ENCODE measurements at regions not wholly inside any gene's neighbourhood (a gene's known extent, or its start where the extent isn't known, plus 50 kb on each side); places are given as distances from the start of the nearest gene placed in this dataset.

DNA sequence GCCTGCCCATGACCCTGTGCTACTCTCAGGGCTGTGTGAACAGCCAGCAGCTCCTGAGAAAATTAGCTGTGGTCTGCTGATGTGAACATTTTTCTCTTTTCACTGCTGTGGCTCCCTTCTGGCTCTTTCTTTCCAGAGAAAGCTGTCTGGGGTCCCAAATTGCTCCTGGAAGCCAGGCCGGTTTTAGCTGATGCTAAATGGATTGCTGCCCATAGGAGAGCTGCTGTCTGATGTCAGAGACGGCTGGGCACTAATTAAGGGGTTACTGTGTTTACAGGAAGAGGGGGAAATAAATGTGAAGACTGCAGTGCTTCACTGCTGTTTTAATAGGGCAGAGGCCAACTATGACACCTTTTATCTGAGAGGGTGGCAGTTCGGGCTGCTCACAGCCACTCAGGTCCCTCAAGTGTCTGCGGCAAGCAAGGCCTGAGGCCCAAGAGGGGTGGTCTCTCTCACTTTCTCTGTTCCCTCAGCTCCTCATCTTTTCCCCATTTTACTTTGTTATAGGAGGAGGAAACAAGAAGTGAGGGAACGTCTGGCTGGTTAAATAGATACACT is 106.0 kb upstream of the GNG12 start:
- no peak overlapping the region for H3K4me3 ChIP-seq (ENCODE audit: low read depth, low read length)
- DNase-seq (ENCODE audit: low read depth) (no peak), FAIRE-seq (peak; percentile 36)
- no peaks in the 10 kb centered on the region for H3K36me3 ChIP-seq (ENCODE audit: control insufficient read depth, insufficient read depth, low read length)
- TF ChIP-seq CTCF (IDR thresholded peaks at IDR 0.05; ENCODE audit: insufficient read depth, low read length, severe bottlenecking) = no peak
- H3K27me3 ChIP-seq (ENCODE audit: control insufficient read depth, insufficient read depth, low read length) = no peaks in the 10 kb centered on the region

GRCh38 chr1:67937651-67938050 is 104.4 kb upstream of the GNG12 start:
- TF ChIP-seq CTCF (IDR thresholded peaks at IDR 0.05; ENCODE audit: insufficient read depth, low read length, severe bottlenecking) = no peak
- H3K4me3 ChIP-seq (ENCODE audit: low read depth, low read length) = no peak overlapping the region
- H3K36me3 ChIP-seq (ENCODE audit: control insufficient read depth, insufficient read depth, low read length) = no peaks in the 10 kb centered on the region
- FAIRE-seq = no peak
- no peaks in the 10 kb centered on the region for H3K27me3 ChIP-seq (ENCODE audit: control insufficient read depth, insufficient read depth, low read length)
- no peak for DNase-seq (ENCODE audit: low read depth)

DNA sequence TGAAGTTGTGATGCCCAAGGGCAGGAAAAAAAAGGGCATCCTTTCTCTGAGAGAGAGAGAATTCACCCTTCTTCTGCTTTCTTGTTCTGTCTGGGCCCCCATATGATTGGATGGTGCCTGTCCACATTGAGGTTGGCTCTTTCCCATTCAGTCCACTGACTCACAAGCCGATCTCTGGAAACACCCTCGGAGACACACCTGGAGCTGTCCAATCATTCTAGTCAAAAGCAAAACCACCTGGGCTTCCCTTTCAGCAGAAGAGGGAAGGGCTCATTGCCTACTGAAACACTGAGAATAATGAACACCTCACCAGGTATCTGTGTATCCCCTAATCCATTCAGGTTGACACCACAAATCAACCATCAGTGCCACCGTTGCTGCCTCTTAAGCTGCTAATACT is 103.7 kb upstream of the GNG12 start:
- TF ChIP-seq CTCF (IDR thresholded peaks at IDR 0.05; ENCODE audit: insufficient read depth, low read length, severe bottlenecking) = no peak
- DNase-seq (ENCODE audit: low read depth) (peak; percentile 27), FAIRE-seq (peak; percentile 7)
- Histone ChIP-seq H3K27me3 (ENCODE audit: control insufficient read depth, insufficient read depth, low read length) (no peaks in the 10 kb centered on the region), H3K36me3 (ENCODE audit: control insufficient read depth, insufficient read depth, low read length) (no peaks in the 10 kb centered on the region), H3K4me3 (ENCODE audit: low read depth, low read length) (no peak overlapping the region)

DNA sequence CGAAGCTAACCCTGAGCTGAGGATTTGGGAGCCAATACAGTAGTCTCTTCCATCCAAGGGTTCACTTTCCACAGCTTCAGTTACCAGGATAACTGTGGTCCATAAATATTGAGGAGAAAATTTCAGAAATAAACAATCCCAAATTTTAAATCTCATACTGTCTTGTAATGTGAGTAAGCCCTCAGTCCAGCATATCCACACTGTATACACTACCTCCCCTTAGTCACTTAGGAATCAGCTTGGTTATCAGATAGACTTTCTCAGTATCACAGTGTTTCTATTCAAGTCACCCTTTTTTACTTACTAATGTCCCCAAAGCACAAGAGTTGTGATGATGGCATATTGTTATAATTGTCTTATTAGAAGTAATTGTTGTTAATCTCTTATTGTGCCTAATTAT is 102.3 kb upstream of the GNG12 start:
- no peak overlapping the region for H3K4me3 ChIP-seq (ENCODE audit: low read depth, low read length)
- DNase-seq (ENCODE audit: low read depth) (no peak), FAIRE-seq (no peak)
- H3K27me3 ChIP-seq (ENCODE audit: control insufficient read depth, insufficient read depth, low read length) = no peaks in the 10 kb centered on the region
- H3K36me3 ChIP-seq (ENCODE audit: control insufficient read depth, insufficient read depth, low read length) = no peaks in the 10 kb centered on the region
- no peak for TF ChIP-seq CTCF (IDR thresholded peaks at IDR 0.05; ENCODE audit: insufficient read depth, low read length, severe bottlenecking)

- no peak for DNase-seq (ENCODE audit: low read depth)
- no peak for FAIRE-seq
- Histone ChIP-seq H3K36me3 (ENCODE audit: control insufficient read depth, insufficient read depth, low read length) (no peaks in the 10 kb centered on the region), H3K4me3 (ENCODE audit: low read depth, low read length) (no peak overlapping the region), H3K27me3 (ENCODE audit: control insufficient read depth, insufficient read depth, low read length) (no peaks in the 10 kb centered on the region)
- no peak for TF ChIP-seq CTCF (IDR thresholded peaks at IDR 0.05; ENCODE audit: insufficient read depth, low read length, severe bottlenecking)
Observed at GRCh38 chr1:67931198-67931597, 97.9 kb upstream of the GNG12 start.

- H3K36me3 ChIP-seq (ENCODE audit: control insufficient read depth, insufficient read depth, low read length) = no peaks in the 10 kb centered on the region
- TF ChIP-seq CTCF (IDR thresholded peaks at IDR 0.05; ENCODE audit: insufficient read depth, low read length, severe bottlenecking) = no peak
- no peaks in the 10 kb centered on the region for H3K27me3 ChIP-seq (ENCODE audit: control insufficient read depth, insufficient read depth, low read length)
- H3K4me3 ChIP-seq (ENCODE audit: low read depth, low read length) = no peak overlapping the region
- DNase-seq (ENCODE audit: low read depth) (no peak), FAIRE-seq (no peak)
Observed at GRCh38 chr1:67923074-67923473, 89.8 kb upstream of the GNG12 start.

Data from bronchial epithelial cell (primary cell).